ENCODE measurements at regions not wholly inside any gene's neighbourhood (a gene's known extent, or its start where the extent isn't known, plus 50 kb on each side); places are given as distances from the start of the nearest gene placed in this dataset.

DNA sequence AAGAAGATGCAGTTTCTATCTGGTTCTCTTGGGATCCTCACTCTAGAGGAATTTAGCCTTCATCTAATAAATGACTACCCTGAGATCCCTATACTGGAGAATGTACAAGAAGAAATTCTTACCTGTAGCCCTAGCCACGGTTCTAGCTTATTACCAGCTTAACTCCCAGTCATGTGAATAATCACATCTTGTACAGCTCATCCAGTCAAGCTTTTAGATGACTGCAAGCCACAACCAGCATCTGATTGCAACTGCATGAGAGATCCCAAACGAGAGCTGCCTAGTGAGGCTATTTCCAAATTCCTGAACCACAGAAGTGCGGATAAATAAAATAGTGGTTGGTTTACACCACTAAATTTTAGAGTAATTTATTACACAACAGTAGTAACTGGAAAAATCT is 196.0 kb upstream of the CPHXL start:
- TF ChIP-seq POLR2A (IDR thresholded peaks at IDR 0.05; ENCODE audit: insufficient read depth in 1 of 2, low read depth in 2 of 2, low read length in 2 of 2), result no peak
- TF ChIP-seq ZNF235 (CRISPR knock-in tag; IDR thresholded peaks at IDR 0.05; ENCODE audit: borderline replicate concordance), result no peak
- no peak for TF ChIP-seq ASH2L (IDR thresholded peaks at IDR 0.05; ENCODE audit: insufficient read length, low read depth, low read length)
- no peak for TF ChIP-seq ZNF124 (CRISPR knock-in tag; IDR thresholded peaks at IDR 0.05)

Measured in HepG2 (cell line).